HG03460 (cell line): ENCODE measurements at regions not wholly inside any gene's neighbourhood (a gene's known extent, or its start where the extent isn't known, plus 50 kb on each side); places are given as distances from the start of the nearest gene placed in this dataset.
"Not testable (repeated sequence)": the region's sequence is repeated elsewhere in the genome, so short reads cannot be mapped to it uniquely, and the experiment has no call there.

Experiments
- ATAC-seq: cut with Tn5 transposase; IDR thresholded peaks from one replicate; pipeline ENCODE4 v1.9.1; 2021; ENCODE audit not compliant: unreplicated experiment

- no peak for ATAC-seq
These were observed 273.3 kb downstream of the MSX2 start for GRCh38 chr5:174997688-174998087.

DNA sequence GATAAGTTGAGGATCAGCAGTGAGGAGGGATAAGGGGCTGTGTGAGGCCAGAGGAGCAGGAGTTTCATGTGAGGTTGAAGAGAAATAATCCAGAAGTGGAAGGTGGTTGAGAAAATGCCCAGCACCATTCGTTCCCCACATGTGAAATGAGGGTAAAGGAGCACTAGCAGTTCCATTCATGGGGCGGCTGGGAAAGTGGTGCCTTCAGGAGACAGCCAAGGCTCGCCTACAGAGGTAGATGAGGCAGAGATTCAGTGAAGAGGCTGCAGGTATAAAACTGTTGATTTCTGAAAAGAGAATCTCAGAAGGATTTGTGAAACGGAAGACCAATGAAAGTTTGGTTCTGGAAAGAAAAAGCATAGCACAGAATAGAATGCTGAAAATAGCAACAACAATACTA is 272.6 kb downstream of the MSX2 start:
- ATAC-seq = no peak

GRCh38 chr5:174995827-174996226 is 271.4 kb downstream of the MSX2 start:
- no peak for ATAC-seq

DNA sequence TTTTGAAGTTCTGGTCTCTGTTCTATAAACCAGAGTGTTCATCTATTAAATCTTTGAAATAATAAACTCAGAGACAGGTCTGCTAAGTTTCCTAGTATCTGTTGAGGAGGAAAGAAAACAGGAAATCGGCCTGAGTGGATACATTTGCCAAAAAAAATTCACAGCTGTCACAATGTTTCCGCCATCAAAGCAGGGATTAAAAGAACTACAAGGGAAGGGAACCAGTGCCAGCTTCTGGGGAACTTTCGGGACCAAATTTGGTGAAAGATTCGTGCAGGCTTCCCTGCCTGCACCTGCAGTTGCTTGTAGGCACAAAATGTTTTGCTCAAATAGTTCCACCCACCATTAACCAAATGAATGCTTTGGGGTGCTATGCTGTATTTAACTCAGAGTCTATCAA is 267.5 kb downstream of the MSX2 start:
- ATAC-seq = no peak

DNA sequence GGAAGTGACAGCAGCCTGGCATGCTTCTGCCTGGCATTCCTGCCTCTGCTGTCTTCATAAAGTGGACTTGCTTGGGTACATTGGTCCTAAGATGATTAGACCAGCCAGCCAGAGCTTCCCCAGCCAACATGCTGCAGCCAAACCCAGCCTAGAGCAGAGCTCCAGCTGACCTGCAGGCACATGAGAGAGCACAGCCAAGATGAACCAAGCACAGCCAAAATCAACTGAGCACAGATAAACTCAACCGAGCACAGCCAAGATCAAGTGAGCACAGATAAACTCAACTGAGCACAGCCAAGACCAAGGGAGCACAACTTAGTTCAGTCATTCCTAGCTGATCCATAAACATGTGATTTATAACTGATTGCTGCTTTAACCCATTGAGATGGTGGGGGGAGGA is 266.5 kb downstream of the MSX2 start:
- ATAC-seq = no peak

- no peak for ATAC-seq
These were observed 263.1 kb downstream of the MSX2 start for GRCh38 chr5:174987443-174988012.

- ATAC-seq = no peak
These were observed 260.5 kb downstream of the MSX2 start for GRCh38 chr5:174984863-174985262.

- ATAC-seq = no peak
These were observed 258.1 kb downstream of the MSX2 start for GRCh38 chr5:174982485-174982884.

GRCh38 chr5:174981416-174981815 is 257.0 kb downstream of the MSX2 start:
- no peak for ATAC-seq

- no peak for ATAC-seq
These were observed 256.6 kb downstream of the MSX2 start for GRCh38 chr5:174980952-174981351.

- ATAC-seq = no peak
These were observed 247.9 kb downstream of the MSX2 start for GRCh38 chr5:174972291-174972690.

GRCh38 chr5:174971210-174971609 is 246.8 kb downstream of the MSX2 start:
- ATAC-seq = no peak

DNA sequence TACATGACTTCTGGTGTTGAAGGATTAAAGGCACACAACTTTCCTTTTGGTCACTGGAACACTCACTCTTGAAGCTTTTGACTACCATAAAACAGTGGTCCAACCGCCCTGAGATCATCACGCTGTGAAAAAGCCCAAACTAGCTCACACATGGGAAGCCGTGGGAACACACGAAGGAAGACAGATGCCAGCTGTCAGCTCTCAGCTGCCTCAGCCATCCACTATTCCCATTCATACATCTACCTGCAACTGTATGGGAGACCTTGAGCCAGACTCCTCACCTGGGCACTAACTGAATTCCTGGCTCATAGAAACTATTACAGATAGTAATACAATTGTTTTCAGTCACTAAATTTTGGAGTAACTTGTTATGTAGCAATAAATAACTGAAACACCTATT is 246.1 kb downstream of the MSX2 start:
- no peak for ATAC-seq

- ATAC-seq = no peak
These were observed 229.5 kb downstream of the MSX2 start for GRCh38 chr5:174953871-174954270.

DNA sequence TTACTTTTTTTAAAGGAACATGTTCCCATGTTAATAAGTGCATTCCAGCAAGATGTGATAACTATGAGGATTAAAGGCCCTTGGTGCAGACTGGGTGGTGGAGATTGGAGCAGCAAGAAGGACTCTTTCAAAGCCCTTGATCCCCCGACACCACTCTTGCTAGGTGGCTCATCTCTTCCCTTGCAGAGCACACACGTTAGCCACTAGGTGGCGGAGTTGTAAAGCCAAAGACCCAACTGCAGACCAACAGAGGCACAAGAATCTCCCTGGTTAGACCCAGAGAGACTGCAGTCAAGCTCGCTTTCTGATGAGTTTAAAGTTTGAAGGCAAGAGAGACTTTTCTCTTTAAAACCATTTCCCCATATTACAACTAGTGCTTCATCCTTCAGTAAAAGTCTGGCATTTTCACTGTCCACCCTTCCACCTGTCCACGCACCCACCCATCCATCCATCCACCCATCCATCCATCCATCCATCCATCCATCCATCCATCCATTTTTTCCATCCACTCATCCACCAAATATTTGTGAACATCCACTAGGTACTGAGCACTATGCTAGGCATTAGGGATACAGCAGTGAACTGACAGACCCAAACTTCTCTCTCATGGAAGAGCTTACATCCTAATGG is 226.9 kb downstream of the MSX2 start:
- ATAC-seq = peak; percentile 88

DNA sequence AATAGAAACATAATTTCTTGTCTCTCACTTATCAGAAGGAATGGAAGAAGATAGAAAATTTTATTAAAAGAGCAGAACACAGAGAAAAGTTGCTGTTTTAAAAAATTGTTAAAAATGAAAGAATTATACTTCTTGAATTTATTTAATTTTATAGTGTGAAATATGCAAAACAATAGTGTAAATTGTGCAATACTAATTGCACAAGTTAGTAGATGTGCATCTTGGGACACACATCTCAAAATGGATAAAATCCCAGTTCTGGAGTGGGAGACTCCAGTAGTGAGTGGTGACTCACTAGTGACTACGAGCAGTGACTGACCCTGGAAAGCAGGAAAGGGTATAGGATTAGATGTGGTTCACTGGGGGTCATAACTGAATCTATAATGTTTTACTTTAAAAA is 223.2 kb downstream of the MSX2 start:
- ATAC-seq = no peak

DNA sequence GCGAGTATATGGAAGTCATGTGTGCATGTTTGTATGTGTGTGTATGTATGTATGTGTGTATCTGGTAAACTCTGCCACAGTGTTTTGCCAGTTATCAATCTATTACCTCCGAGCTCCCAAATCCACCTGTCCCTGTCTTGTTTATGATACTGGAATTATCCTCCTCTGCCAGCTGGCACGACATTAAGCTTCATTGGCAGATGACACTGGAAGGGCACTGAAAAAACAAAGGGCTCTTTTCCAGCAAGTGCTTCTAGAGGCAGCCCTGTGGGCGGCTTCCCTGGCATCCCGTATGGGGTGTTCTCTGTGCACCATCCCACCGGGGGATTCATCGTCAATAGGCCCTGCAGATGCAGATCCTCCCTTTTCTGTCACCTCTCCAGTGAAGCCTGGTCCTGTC is 221.5 kb downstream of the MSX2 start:
- no peak for ATAC-seq

GRCh38 chr5:174943785-174944184 is 219.4 kb downstream of the MSX2 start:
- ATAC-seq = no peak

- not testable (repeated sequence) for ATAC-seq
These were observed 218.6 kb downstream of the MSX2 start for GRCh38 chr5:174943002-174943401.

- ATAC-seq = no peak
These were observed 213.1 kb downstream of the MSX2 start for GRCh38 chr5:174937201-174938123.

- ATAC-seq = no peak
These were observed 211.6 kb downstream of the MSX2 start for GRCh38 chr5:174935854-174936474.

DNA sequence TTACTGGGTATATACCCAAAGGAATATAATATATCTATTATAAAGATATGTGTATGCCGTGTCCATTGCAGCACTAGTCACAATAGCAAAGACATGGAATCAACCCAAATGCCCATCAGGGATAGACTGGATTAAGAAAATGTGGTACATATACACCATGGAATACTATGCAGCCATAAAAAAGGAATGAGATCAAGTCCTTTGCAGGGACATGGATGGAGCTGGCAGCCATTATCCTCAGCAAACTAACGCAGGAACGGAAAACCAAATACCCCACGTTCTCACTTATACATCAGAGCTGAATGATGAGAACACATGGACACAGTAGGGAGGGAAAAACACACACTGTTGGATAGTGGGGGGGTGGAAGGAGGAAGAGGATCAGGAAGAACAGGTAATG is 206.7 kb downstream of the MSX2 start:
- ATAC-seq = not testable (repeated sequence)
